DMS 273 treated with DMSO at 0.1 percent for 48 hours (cell line): ENCODE measurements at regions not wholly inside any gene's neighbourhood (a gene's known extent, or its start where the extent isn't known, plus 50 kb on each side); places are given as distances from the start of the nearest gene placed in this dataset.
"Not testable (repeated sequence)": the region's sequence is repeated elsewhere in the genome, so short reads cannot be mapped to it uniquely, and the experiment has no call there.

Experiments
- DNase-seq: peaks from one replicate; lab custom pipeline; 2025; lab: John Stamatoyannopoulos, UW

DNA sequence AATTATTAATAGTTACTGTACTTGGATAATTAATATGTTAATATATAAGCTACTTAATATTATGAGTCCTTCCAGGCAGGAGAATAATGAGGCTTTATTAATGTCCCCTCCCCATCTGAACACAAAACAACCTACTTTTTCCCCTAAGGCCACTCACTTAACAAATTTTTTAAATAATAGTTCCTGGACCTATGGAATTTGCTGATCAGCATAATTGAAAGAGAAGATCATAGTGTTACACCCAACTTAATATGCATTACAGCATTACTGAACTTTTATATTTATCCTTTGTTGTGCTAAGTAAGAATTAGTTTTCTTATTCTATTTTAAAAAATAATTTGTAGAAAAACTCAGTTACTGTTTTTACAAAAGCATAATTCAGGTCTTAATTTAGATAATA is 1537.7 kb upstream of the GOT2 start:
- DNase-seq, result no peak

DNA sequence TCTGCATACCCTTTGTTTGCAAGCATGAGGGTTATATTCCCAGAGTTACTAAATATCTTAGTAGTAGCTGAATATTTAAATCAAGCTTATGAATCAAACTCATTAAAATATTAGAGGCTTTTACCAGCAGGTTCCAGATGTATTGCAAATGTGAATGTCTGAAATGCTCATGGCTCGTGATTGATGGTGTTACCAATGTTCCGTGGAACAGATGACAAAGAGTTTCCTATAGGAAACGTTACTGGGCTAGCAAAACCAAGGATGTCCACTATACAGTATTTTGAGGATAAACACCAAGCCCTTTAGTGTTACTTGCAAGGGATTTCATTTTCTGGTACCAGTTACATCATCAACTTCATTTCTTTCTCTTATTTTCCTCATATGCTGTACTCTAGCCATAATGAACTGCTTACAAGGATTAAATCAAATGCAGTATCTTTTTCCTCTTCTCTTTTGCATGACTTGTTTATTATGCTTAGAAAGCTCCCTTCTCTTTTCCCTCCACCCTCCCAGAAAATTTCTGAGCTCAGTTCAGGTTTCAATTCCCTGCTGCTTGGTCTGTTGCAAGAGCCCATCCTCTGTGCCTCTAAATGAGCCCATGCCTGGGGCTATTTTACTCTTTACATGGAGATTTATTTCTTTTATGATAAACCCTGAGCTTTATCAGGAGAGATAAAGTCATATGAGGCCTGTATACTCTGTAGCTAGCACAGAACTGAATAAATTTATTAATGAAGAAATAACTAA is 1537.1 kb upstream of the GOT2 start:
- no peak for DNase-seq

DNA sequence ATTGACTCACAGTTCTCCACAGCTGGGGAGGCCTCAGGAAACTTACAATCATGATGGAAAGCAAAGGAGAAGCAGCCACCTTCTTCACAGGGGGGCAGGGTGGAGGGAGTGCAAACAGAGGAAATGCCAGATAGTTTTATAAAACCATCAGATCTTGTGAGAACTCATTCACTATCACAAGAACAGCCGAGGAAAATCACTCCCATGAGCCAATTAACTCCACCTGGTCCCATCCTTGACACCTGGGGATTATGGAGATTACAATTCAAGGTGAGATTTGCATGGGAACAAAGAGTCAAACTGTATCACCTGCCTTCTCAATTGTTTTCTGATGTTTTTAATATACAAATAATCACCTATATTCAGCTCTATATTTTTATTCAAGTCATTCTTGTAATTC is 1527.3 kb upstream of the GOT2 start:
- DNase-seq, result no peak

DNA sequence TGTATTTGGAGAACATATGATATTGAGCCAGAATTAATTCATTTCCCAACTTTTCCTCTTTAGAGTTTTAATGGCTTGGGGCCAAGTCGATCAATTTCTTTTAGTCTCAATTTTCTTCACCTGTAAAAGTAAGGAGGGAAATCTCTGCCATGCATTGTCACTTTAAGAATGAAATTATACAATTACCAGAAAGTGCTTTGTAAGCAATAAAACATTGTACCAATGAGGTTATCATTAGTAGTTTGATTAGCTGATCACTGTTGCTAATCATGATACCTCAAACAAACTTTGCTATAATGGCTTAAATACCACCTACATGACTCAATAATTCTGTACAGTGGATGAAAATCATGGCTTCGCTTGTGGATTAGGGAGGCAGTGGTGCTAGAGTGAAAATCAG is 1525.8 kb upstream of the GOT2 start:
- no peak for DNase-seq

DNA sequence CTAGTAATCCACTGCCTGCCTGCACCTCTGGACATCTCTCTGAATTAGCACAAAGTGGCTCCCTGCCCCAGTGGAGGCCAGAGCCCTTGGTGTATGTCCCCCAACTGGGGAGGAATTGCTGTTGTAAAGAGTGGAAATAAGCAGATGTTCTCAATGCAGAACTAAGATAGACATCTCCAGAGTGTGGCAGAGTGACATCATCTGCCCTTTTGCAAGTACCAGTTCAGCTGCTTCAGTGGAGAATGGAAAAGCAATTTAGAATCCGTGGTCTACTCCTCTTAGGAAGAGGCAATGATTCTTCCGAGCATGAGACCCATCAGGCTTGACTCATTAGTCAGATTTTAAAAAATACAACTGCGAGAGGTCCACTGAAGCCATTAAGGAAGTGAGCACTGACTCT is 1512.0 kb upstream of the GOT2 start:
- no peak for DNase-seq

DNA sequence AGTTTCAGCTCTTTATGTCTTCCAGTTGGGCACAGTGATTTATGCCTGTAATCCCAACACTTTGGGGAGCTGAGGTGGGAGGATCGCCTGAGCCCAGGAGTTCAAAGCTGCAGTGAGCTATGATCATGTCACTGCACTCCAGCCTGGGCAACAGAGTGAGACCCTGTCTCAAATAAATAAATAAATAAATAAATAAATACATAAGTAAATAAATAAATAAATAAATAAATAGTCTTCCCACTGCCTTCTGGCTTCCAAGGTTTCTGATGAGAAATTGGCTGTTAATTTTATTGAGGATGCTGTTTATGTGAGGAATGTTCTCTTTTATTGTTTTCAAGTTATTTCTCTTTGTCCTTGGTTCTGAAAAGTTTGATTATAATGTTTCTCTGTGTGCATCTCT is 1507.6 kb upstream of the GOT2 start:
- DNase-seq, result no peak

DNA sequence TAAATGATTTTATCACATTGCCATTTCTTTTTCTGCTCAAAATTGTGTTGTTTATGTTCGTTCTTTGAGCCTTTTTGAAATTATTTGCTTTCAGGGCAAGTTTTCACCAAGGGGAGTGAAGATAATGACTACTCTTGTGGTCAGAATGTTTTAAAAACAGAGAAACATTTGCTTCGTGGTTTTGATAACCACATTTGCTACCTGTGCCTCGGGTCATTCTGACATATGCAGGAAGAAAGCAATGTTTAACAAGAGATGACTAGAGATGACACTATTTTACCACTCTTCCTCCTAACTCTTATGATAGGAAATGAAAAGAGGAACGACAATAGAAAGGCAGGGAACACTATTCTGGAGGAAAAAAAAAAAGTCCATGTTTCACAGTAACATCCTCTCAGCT is 1496.5 kb upstream of the GOT2 start:
- DNase-seq, result no peak

DNA sequence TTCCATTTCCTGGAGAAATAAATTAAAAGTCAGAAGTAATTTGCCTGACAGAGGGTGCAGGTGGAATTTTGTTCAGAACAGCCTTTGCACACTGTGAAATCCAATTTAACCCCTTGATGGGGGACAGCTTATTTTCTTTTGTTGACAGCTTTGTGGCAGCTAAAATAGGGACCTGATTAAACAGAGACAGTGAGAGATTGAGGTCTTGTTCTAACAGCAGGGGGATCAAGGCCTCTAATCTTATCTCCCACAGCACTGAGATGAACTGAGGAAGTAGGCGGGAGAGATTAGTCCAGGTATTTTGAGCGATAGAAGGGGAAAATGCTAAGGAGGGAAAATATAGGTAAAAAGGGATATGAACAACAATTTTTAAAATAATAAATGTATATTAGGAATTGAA is 1491.4 kb upstream of the GOT2 start:
- DNase-seq, result no peak

DNA sequence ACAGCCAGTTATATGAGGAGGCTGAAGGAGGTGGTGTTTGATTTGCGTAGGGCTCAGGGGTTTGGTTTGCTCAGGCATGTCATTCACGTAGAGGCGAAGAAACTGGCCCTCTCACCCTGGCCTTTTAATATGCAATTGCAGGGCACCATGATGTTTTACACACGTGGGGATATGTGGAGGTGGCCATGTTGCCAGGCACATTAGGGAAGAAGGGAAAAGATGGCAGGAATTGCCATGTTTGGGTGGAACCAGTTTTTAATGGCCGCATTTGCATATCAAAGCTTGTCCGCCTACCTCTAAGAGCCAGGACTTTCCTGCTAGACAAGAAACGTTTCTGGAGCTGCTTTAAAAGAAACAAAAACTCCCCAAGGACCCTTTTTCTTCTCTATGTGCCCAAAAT is 1483.7 kb upstream of the GOT2 start:
- DNase-seq, result no peak

DNA sequence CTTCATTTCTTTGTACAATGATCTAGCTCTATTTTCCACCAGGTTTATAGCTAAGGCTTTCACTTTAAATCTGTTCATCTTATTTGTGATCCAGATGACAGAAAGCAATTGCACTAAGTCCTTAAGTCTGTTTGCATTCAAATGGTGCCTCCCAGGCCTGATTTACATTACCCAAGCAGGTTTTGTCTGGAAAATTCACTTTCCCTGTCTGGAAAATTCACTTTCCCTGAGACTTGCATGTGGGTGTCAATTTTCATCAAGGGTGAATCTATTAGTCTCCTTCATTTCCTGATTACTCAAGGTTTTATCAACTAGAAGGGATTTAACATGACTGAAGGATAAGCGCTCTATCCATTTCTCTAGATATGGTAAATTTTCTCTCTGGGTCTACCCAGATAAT is 1480.2 kb upstream of the GOT2 start:
- DNase-seq, result no peak

DNA sequence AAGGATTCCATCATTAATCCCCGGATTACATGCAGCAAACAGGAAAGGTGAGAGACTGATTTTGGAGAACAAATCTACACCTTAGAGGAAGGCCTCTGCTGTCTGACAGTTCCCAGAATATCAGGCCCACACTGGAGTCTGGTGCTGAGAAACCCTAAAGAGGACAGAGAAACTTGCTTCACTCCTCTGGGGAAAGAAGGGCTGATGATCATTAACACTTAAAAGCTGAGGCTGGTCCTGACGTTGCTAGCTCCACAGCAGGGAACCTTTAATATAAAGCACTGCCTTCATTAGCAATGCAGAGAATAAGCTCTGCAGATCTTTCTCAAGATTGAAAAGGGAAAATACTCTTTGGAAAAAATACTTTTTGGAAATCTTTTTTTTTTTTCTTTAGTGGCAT is 1472.4 kb upstream of the GOT2 start:
- no peak for DNase-seq

DNA sequence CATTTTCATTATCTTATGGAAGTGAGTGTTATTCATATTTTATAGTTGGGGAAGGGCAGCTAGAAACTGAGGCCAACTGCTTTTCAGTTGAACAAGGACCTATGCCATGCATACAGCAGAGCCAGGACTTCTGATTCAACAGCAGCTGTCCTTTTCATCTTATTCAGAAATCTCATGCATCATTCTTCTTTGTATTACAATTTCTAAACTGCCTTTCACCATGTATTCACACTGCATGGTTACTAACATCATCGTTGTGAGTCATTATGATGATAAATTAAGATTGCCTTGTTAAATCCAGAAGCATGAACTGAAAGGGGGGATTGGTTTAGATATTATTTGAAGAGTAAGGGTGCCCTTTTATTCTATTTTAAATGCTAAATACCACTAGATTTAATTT is 1470.1 kb upstream of the GOT2 start:
- DNase-seq, result no peak

DNA sequence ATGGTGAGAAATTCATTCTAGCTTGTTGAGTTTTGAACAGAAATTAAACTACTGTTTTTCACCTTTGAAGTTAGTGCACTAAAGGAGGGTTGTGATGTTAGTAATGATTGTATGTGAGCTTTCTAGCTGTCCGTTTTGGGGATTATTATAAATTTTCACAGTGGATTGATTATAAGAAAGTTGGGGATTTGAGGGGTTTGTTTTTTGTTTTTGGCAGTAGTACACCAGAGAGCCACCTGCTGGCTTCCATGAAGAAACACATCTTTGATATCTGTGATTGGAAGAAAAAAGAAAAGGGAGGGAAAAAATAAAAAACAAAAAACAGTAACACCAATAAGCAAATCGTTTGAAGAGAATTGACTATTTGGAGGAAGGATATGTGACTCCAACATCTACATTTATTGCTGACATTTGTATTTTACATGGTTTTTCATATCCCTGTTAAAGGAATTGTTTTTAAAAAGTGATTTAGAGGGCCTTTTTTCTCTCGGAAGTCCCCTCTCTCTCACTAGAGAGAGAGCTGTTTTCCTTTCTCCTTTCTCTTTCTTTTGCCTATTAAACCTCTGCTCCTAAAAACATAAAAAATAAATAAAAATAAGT is 1469.5 kb upstream of the GOT2 start:
- peak; percentile 2 for DNase-seq

DNA sequence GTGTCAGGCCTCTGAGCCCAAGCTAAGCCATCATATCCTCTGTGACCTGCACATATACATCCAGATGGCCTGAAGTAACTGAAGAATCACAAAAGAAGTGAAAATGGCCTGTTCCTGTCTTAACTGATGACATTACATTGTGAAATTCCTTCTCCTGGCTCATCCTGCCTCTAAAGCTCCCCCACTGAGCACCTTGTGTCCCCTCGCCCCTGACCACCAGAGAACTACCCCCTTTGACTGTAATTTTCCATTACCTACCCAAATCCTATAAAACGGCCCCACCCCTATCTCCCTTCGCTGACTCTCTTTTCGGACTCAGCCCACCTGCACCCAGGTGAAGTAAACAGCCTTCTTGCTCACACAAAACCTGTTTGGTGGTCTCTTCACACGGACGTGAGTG is 1466.6 kb upstream of the GOT2 start:
- DNase-seq, result not testable (repeated sequence)

DNA sequence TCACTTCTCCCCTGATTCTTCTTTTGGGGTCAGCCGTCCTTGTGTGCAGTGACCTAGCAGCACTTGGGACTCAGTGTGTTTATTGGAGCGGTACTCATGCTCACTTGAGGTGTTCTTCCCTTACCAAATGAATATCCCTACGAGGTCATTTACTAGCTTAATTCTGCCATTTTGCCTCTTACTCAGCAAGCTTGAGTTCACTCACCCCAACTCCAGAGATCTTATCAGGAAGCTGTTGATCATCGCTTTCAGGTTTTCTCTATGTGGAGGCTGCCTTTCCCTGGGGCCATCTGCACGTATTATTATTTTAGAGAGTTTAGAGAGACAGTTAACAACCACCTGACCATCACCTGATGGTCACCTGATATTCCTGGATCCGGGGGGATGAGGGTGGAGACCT is 1466.0 kb upstream of the GOT2 start:
- DNase-seq, result no peak

DNA sequence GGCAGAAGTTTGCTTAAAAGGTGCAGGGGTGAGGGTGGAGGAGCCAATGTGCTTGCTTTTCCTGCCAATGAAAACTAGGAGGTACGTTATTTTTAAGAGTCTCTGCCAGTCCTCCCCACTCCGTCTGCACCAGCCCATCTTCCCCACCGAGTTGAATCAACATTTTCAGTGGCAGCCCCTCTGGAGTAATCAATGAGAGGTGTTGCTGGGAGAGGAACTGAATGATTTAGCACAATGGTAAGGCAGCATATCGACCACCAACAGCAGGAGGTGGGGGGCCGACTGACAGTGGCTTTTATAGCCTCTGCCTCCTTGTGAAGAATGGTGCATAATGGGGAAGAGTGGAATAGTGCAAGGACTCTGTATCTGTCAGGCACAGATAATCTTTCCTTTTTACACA is 1465.0 kb upstream of the GOT2 start:
- no peak for DNase-seq

DNA sequence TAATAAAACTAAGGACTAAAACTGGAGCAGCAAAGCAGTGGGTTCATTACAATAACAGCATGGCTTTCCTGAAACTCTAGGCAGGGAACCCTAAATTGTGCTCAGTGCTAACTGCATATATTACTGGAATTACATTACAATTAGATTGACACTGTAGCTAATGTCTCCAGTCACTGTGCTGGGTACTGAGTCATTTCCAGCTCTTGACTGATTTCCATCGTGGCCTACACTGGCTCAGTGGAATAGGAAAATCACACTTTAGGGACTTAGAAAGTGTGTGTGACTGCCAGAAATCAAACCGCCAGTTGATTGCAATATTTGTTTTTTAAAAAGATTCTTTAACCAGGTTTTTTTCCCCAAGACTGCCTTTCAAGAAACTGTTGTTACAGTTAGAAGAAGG is 1447.4 kb upstream of the GOT2 start:
- DNase-seq, result no peak

DNA sequence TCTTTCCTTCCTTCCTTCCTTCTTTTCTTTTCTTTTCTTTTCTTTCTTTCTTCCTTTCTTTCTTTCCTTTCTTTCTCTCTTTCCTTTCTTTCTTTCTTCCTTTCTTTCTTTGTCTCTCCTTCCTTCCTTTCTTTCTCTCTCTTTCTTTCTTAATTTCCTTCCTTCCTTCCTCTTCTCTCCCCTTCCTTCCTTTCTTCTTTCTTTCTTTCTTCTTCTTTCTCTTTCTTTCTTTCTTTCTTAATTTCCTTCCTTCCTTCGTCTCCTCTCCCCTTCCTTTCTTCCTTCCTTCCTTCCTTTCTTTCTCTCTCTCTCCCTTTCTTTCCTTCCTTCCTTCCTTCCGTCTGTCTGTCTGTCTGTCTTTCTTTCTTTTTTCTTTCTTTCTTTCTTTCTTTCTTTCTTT is 1446.5 kb upstream of the GOT2 start:
- no peak for DNase-seq

DNA sequence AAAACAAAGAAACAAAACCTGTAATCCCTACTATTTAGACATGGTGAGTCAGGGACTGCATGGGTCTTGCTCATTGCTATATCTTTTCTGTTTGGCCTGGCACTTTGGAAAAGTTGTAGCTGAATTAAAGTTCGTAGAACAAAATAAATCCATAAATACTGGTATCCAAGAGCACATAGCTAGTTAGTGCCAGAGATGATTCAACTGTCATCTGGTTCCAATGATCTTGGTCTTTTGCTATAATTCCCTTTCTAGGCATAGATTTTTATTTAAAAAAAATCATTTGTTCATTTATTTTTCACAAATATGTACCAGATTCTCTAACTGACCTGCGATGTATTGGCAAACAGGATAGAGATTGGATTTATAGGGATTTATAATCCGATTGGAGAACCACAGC is 1436.1 kb upstream of the GOT2 start:
- DNase-seq, result no peak

DNA sequence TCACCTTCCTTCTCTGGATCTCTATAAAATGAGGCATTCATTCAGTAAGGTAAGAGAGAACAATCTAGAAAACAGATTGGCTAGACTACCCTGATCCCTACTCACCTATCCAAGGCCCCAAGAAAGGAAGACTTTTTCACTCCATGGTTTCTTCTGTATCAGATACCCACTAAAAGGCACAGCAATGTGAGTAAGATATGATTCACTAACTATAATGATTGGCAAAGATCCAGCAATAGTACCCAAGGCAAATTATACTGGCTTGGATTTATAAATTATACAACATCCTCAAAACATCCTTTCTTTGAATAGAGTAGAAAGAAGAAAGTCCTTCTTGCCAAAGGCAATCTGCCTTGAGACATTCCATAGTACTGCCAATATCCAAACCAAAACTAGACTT is 1432.0 kb upstream of the GOT2 start:
- DNase-seq, result no peak

DNA sequence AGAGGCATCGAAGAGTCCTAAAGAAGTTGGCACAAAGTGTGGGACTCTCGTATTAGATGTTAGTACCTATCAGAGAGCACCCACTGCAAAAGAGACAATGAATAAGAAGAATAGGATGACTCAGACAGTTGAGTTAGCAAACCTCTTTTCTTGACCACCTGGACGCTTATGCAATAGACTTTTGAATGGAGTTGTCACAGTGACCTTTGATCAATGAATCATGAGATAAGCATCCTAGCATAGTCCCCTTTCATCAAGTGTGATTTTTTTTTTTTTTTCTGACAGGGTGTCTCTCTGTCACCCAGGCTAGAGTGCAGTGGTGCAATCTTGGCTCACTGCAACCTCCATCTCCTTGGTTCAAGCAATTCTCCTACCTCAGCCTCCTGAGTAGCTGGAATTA is 1417.9 kb upstream of the GOT2 start:
- DNase-seq, result no peak

DNA sequence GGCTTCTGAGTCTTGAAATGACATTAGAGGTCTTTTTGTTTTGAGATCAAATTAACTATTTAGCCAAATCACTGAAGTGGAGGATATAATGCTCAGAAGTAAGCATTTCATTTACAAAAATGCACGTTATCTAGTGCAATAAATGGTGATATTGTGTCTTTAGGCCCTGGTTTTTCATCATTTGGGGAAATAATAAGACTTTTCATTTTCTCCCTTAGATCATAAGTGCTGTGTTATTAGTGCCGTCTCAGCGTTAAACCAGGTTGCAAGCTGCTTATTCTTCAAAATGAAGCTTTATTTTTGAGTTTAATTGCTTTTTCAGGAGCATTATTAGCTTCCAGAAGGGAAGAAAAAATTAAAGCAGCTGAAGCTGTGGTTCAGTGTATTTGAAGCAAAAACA is 1416.8 kb upstream of the GOT2 start:
- no peak for DNase-seq

DNA sequence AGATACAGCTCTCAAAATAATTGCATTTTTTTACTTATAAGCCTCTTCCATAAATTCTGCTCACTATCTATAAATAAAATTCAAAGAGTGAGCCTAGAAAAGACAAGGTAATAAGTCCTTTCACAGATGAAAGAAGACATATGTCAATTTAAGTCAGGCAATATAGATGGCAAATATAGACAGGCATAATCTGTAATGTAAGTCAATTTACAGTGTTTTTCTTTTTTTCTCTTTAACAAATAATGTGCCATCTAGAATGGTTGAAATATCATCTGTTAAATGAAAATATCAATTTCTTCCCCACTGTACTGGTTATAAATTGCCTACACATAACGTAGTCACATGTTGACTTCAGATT is 1409.2 kb upstream of the GOT2 start:
- DNase-seq, result no peak

DNA sequence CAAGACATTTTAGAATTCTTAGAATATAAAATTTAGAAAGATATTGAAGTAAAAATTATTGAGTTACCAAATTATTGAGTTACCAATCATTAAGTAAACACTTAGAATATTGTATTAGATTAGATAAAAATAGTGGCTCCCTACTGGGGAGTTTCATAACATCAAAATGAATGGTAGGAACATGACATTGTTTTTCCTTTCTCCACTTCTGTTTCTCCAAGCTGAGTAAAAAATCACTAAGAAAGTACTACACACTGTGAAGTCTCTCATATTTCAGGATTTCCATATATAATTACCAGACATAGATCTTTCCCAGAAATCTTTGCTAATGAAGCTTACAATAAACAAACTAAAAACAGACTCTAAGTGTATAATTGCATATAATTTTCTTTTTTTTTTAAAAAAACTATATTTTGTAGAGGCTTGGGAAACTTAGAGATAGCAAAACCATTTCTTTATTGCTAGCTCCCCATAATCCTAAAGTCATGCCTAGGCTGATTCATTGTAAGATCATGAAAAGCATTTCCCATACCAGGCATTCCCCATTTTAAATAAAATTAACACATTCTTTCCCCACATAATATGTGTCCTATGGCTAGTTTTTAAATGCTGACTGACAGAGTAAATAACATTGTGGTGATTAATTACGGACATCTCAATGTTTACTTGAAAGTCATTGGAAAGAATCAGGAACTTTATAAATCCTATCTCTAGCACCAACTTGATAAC is 1408.7 kb upstream of the GOT2 start:
- no peak for DNase-seq
